Astrocyte of the spinal cord (primary cell): ENCODE measurements at regions not wholly inside any gene's neighbourhood (a gene's known extent, or its start where the extent isn't known, plus 50 kb on each side); places are given as distances from the start of the nearest gene placed in this dataset.

Experiments used
- DNase-seq: peaks from one replicate; pipeline ENCODE4 v3.0.0; 2011; ENCODE audit warnings: low read depth, low spot score
- H3K4me3 ChIP-seq: 2 replicates; pipeline ENCODE4 v1.5.1; 2011; ENCODE audit warnings: low read depth, mild to moderate bottlenecking, low read length, moderate library complexity
- in situ Hi-C: cut with HindIII; loops from 2 replicates; pipeline ENCODE4 v1.10.0; 2017; ENCODE audit warnings: low sequenced_read_pairs
- TF ChIP-seq, protein P1 (sequence below): IDR thresholded peaks from 2 replicates; pipeline ENCODE4 v1.5.1; 2012; ENCODE audit warnings: low read depth, mild to moderate bottlenecking, low read length, inconsistent platforms

DNA sequence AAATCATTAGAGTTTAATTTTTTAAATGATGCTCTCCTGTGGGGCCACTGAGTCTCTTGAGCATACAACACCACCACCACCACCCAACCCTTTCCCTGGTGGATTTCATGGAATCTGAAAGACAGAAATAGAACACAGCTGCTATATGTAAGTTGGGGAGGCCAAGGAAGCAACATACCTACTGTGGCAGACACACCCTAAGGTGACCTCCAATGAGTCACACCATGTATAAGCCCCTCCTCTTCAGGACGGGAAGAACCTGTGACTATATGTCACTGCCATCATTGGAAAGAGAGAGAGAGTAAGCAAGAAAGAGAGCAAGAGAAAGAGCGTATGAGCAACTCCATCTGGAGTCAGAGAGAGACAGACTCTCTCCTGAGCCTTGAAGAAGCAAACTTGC lies 172.4 kb upstream of the NFE2L3 start:
- TF ChIP-seq, protein P1, sequence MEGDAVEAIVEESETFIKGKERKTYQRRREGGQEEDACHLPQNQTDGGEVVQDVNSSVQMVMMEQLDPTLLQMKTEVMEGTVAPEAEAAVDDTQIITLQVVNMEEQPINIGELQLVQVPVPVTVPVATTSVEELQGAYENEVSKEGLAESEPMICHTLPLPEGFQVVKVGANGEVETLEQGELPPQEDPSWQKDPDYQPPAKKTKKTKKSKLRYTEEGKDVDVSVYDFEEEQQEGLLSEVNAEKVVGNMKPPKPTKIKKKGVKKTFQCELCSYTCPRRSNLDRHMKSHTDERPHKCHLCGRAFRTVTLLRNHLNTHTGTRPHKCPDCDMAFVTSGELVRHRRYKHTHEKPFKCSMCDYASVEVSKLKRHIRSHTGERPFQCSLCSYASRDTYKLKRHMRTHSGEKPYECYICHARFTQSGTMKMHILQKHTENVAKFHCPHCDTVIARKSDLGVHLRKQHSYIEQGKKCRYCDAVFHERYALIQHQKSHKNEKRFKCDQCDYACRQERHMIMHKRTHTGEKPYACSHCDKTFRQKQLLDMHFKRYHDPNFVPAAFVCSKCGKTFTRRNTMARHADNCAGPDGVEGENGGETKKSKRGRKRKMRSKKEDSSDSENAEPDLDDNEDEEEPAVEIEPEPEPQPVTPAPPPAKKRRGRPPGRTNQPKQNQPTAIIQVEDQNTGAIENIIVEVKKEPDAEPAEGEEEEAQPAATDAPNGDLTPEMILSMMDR = no peak
- no peak for DNase-seq
- in situ Hi-C loops = no loop called here

DNA sequence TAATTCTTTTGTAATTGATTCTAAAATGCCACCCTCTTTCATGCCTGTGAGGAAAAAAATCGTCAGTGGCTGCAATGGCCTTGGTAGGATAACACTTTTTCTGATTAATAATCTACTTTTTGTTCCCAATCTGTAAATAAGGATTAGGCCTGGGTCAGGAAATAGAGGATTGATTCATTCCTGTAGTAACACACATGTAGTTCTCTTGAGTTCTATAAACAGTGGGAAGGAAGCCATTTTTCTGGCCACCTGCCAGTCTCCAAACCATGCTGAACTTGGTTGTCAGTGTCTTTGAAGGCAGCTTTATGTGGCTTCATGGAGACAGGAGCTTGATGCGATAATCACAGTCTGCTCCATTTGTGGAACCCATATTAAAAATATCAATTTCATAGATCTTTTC lies 169.3 kb upstream of the NFE2L3 start:
- DNase-seq = no peak
- TF ChIP-seq, protein P1 = no peak
- in situ Hi-C loops = no loop called here
- H3K4me3 ChIP-seq = no peak overlapping the region

More for the DNA sequence above, 172.4 kb upstream of the NFE2L3 start:
- no peak overlapping the region for H3K4me3 ChIP-seq

DNA sequence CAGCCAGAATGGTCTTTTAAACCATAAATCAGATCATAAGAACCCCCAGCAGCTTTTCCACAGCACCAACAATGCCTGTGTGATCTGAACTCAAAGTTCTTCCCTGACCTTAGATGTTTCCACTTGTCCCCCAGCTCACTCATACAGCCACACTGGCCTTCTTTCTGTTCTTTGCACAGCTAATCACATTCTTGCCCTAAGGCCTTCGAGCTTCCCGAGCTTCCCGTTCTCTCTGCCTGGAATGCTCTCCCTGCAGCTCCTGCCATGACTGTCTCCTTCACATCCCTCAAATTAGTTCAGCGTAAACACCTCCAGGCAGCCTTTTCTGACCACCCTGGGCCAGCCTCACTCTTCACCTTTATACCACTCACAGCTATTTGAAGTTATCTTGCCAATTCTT lies 166.8 kb upstream of the NFE2L3 start:
- TF ChIP-seq, protein P1 = no peak
- no peak overlapping the region for H3K4me3 ChIP-seq
- no peak for DNase-seq
- in situ Hi-C loops = no loop called here

DNA sequence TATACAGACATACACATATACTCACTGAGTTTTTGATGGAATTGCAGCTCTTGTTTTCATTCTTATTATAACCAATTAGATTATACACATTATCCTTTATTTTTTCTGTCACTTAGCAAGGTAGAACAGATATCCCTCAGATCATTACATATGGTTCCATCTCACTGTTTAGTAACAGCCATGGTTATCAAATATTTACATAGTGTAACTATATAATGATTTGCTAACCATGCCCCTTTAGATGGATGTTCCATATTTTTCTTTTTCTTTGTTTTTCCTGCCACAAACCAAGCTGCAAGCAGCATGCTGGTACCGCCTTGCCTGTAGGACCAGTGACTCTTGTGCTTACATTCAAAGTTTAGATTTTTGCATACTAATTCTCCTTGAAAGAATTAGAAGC lies 163.4 kb upstream of the NFE2L3 start:
- in situ Hi-C loops = no loop called here
- TF ChIP-seq, protein P1 = no peak
- DNase-seq = no peak
- no peak overlapping the region for H3K4me3 ChIP-seq

DNA sequence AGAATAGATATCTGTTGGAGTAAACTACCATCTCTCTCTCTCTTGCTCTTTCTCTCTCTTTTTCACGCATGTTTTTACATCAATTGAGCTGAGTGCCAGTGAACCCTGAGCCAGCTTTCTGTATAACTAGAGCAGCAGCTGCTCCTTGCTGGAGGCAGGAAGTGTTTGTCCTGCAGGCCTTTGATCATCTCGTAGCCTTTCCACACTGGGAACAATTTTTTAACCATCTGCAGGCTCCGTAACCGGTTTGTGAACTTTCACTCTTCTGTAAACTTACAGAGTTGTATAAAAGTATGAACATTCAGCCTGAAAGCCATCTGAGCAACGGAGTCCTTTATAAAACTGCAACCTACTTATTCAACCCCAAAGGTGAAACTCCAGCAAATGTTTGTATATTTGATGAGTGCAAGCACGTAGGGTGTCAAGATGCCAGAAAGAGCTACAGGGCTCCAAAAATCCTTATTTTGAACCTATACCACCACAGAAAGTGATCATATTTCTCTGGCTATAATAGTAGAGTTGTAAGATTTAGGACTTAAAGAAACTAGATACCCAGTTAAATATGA lies 162.8 kb upstream of the NFE2L3 start:
- no peak overlapping the region for H3K4me3 ChIP-seq
- in situ Hi-C loops = no loop called here
- TF ChIP-seq, protein P1 = no peak
- DNase-seq = no peak

DNA sequence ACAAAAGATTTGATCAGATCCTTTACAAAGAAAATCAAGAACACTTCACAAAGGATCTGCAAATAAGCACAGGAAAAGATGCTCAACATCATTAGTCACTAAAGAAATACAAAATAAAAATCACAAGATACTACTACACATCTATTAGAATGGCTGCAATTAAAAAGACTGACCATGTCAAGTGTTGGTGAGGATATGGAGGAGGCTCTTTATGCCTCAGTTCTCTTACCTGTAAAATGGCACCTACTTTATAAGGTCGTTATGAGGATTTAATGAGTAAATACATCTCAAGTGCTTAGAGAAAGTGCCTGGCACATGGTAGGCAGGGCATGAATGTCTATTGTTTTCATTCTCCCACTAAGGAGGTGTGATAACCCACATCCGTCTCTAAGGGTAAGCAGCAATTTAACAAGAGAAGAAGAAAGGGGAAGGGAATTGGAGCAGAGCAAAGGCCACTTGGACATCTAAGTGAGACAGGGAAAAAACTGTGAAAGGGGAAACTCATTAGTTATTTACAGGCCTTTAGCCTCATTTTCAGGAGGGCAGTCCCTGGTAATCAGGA lies 157.5 kb upstream of the NFE2L3 start:
- TF ChIP-seq, protein P1 = no peak
- DNase-seq = no peak
- H3K4me3 ChIP-seq = no peak overlapping the region
- in situ Hi-C loops = no loop called here
